Keratinocyte (primary cell): ENCODE measurements at regions not wholly inside any gene's neighbourhood (a gene's known extent, or its start where the extent isn't known, plus 50 kb on each side); places are given as distances from the start of the nearest gene placed in this dataset.

Experiments used
- DNase-seq: peaks from one replicate; pipeline ENCODE4 v3.0.0-alpha.2; 2011; ENCODE audit warnings: low read depth, missing footprints, low spot score
- FAIRE-seq: peaks from 2 replicates; lab custom pipeline; 2011; peaks lifted over from hg19 to GRCh38; lab: Jason Lieb, UNC
- H2AFZ ChIP-seq: 2 replicates; pipeline ENCODE4 v1.6.0; 2012; ENCODE audit warnings: low read length, control low read depth, inconsistent platforms; ENCODE audit not compliant: control insufficient read depth
- H3K27ac ChIP-seq: 2 replicates; pipeline ENCODE4 v1.5.1; 2011; ENCODE audit warnings: low read length; ENCODE audit not compliant: control insufficient read depth, insufficient read depth
- H3K27me3 ChIP-seq: 3 replicates; pipeline ENCODE4 v1.6.0; 2011; ENCODE audit warnings: low read length; ENCODE audit not compliant: control insufficient read depth, insufficient read depth; ENCODE audit errors: extremely low read depth
- H3K36me3 ChIP-seq, 2 experiments: 2 replicates in 1 of 2; 3 replicates in 1 of 2; pipeline ENCODE4 v1.5.1; 2011; ENCODE audit warnings: low read length in 2 of 2, mild to moderate bottlenecking in 1 of 2; ENCODE audit not compliant: control insufficient read depth in 2 of 2, insufficient read depth in 2 of 2; ENCODE audit errors: extremely low read depth in 1 of 2
- H3K4me1 ChIP-seq: 3 replicates; pipeline ENCODE4 v1.5.1; 2011; ENCODE audit warnings: low read length; ENCODE audit not compliant: control insufficient read depth, insufficient read depth; ENCODE audit errors: extremely low read depth
- H3K4me2 ChIP-seq: 3 replicates; pipeline ENCODE4 v1.6.0; 2011; ENCODE audit warnings: low read depth, low read length; ENCODE audit not compliant: control insufficient read depth, insufficient read depth; ENCODE audit errors: extremely low read depth
- H3K4me3 ChIP-seq, 3 experiments: fragments of 200-600 bp in 1 of 3; sonication (generic) in 1 of 3; 2 replicates in 2 of 3; 3 replicates in 1 of 3; pipeline ENCODE4 v1.5.1; 2011 to 2016; ENCODE audit warnings: low read length in 3 of 3, mild to moderate bottlenecking in 3 of 3, control low read depth in 2 of 3, inconsistent platforms in 1 of 3, low read depth in 1 of 3, mixed read lengths in 1 of 3, mixed run types in 1 of 3, moderate library complexity in 1 of 3; ENCODE audit not compliant: control insufficient read depth in 2 of 3, insufficient read depth in 2 of 3; ENCODE audit errors: extremely low read depth in 1 of 3
- H3K79me2 ChIP-seq: 2 replicates; pipeline ENCODE4 v1.6.0; 2012; ENCODE audit warnings: low read length; ENCODE audit not compliant: control insufficient read depth, insufficient read depth
- H3K9ac ChIP-seq: 3 replicates; pipeline ENCODE4 v1.6.0; 2011; ENCODE audit warnings: low read length; ENCODE audit not compliant: control insufficient read depth, insufficient read depth; ENCODE audit errors: extremely low read depth
- H3K9me1 ChIP-seq: 3 replicates; pipeline ENCODE4 v1.6.0; 2011; ENCODE audit warnings: low read length; ENCODE audit not compliant: control insufficient read depth, insufficient read depth; ENCODE audit errors: extremely low read depth
- H3K9me3 ChIP-seq: 2 replicates; pipeline ENCODE4 v1.5.1; 2012; ENCODE audit warnings: low read depth, low read length; ENCODE audit not compliant: control insufficient read depth
- H4K20me1 ChIP-seq: 3 replicates; pipeline ENCODE4 v1.6.0; 2011; ENCODE audit warnings: low read length; ENCODE audit not compliant: control insufficient read depth, insufficient read depth; ENCODE audit errors: extremely low read depth
- EZH2 ChIP-seq: IDR thresholded peaks from one replicate; pipeline ENCODE4 v1.6.1; 2012; ENCODE audit warnings: inconsistent platforms, mild to moderate bottlenecking, low read length, moderate library complexity
- dilution Hi-C: fragments of 300-500 bp; cut with MboI; formaldehyde crosslinking; loops from one replicate; pipeline ENCODE4 v1.7.0; 2020; ENCODE audit warnings: low sequenced_read_pairs; ENCODE audit not compliant: extremely low pct_ligation_motif_present
- TF ChIP-seq, protein P1 (sequence below), 3 experiments: IDR thresholded peaks in 1 of 3; conservative IDR thresholded peaks in 1 of 3; optimal IDR thresholded peaks in 1 of 3; 2 replicates in 2 of 3; 3 replicates in 1 of 3; pipeline versions ENCODE3 to v1.5.1; 2011; ENCODE audit warnings: low read length in 3 of 3, mild to moderate bottlenecking in 3 of 3, moderate library complexity in 2 of 3, control low read depth in 1 of 3, inconsistent platforms in 1 of 3; ENCODE audit not compliant: insufficient read depth in 2 of 3; ENCODE audit errors: extremely low read depth in 1 of 3

DNA sequence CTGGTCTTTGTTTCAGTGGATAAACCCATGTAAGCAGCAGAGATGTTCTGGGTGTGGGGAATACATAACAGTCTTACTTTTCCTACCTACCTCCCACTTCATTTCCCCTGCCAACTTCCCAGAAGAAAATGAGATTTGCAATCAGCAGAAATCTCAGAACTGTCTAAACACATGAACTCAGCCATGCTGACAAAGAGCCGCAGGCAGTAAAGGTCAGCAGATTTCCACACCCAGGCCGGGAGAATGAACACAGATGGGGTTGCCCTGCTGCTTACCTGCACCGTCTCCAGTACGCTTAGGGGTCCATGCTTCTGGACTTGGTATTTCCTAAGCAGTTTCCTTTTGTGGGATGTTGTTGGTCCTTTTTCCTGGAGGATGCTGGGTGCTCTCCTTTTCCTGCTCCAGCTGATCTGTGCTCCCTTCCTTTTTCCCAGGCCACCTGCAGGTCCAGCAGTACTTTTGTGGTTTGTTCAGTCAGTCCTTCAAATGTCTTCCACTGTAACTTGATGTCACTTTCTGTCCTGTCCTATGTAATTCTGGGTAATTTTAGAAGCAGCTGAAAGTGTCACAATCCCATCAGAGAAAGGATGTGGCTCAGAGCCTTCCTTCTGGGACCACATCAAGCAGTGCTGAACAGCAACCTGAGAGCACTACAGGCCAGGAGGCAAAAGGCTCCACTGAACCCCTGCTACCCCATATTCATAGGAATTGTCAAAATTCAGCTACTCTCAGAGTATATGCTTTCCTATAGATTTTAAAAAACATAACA, 129.0 kb downstream of the CEP57L1 start:
- dilution Hi-C loops = no loop called here
- DNase-seq (no peak), FAIRE-seq (no peak)
- Histone ChIP-seq H3K4me2 (no peak overlapping the region), H3K27me3 (no peaks in the 10 kb centered on the region), H3K9me3 (no peaks in the 10 kb centered on the region), H3K4me1 (no peaks in the 10 kb centered on the region), H2AFZ (no peak overlapping the region), H4K20me1 (no peaks in the 10 kb centered on the region), H3K4me3 (no peak overlapping the region), H3K27ac (no peak overlapping the region), H3K79me2 (no peaks in the 10 kb centered on the region), H3K9me1 (no peaks in the 10 kb centered on the region), H3K9ac (no peak overlapping the region), H3K36me3 (no peaks in the 10 kb centered on the region)
- no peak for TF ChIP-seq EZH2
- TF ChIP-seq, protein P1, sequence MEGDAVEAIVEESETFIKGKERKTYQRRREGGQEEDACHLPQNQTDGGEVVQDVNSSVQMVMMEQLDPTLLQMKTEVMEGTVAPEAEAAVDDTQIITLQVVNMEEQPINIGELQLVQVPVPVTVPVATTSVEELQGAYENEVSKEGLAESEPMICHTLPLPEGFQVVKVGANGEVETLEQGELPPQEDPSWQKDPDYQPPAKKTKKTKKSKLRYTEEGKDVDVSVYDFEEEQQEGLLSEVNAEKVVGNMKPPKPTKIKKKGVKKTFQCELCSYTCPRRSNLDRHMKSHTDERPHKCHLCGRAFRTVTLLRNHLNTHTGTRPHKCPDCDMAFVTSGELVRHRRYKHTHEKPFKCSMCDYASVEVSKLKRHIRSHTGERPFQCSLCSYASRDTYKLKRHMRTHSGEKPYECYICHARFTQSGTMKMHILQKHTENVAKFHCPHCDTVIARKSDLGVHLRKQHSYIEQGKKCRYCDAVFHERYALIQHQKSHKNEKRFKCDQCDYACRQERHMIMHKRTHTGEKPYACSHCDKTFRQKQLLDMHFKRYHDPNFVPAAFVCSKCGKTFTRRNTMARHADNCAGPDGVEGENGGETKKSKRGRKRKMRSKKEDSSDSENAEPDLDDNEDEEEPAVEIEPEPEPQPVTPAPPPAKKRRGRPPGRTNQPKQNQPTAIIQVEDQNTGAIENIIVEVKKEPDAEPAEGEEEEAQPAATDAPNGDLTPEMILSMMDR (optimal IDR thresholded peaks at IDR 0.05 in 1 of 3, IDR thresholded peaks at IDR 0.05 in 1 of 3, conservative IDR thresholded peaks at IDR 0.05 in 1 of 3; ENCODE audit: extremely low read depth in 1 of 3, insufficient read depth in 2 of 3, low read length in 3 of 3) = no peak

DNA sequence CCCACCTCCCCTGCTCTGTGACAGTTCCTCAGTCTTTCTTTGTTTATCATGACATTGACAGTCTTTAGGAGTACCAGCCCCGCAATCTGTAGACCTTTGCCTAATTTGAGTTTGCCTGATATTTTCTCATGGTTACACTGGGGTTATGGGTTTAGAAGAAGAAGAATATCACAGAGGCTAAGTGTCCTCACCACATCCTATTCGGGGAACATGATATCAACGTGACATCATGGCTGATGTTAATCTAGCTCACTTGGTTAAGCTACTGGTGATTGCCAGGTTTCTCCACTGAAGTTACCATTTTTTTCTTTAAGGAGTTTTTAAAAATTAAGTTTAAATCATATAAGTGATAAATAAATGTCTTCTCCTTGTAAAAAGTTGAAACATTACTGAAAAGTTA, 127.5 kb downstream of the CEP57L1 start:
- Histone ChIP-seq H3K27ac (no peak overlapping the region), H3K27me3 (no peaks in the 10 kb centered on the region), H3K9ac (no peak overlapping the region), H2AFZ (no peak overlapping the region), H3K4me1 (no peaks in the 10 kb centered on the region), H3K79me2 (no peaks in the 10 kb centered on the region), H4K20me1 (no peaks in the 10 kb centered on the region), H3K4me3 (no peak overlapping the region), H3K4me2 (no peak overlapping the region), H3K9me3 (no peaks in the 10 kb centered on the region), H3K9me1 (no peaks in the 10 kb centered on the region), H3K36me3 (no peaks in the 10 kb centered on the region)
- dilution Hi-C loops = no loop called here
- DNase-seq (no peak), FAIRE-seq (no peak)
- no peak for TF ChIP-seq EZH2
- TF ChIP-seq, protein P1 (optimal IDR thresholded peaks at IDR 0.05 in 1 of 3, IDR thresholded peaks at IDR 0.05 in 1 of 3, conservative IDR thresholded peaks at IDR 0.05 in 1 of 3; ENCODE audit: extremely low read depth in 1 of 3, insufficient read depth in 2 of 3, low read length in 3 of 3) = no peak
